ENCODE measurements at regions not wholly inside any gene's neighbourhood (a gene's known extent, or its start where the extent isn't known, plus 50 kb on each side); places are given as distances from the start of the nearest gene placed in this dataset.

GRCh38 chr1:83762039-83762365 is 236.9 kb downstream of the TTLL7 start:
- WGBS, 2 donors, result 71 to 77% methylated on average over 3 of the region's 3 CpGs
- Histone ChIP-seq H3K4me1 (no peaks in the 10 kb centered on the region), H3K36me3 (no peaks in the 10 kb centered on the region), H3K9me3 (no peaks in the 10 kb centered on the region), H3K4me3 (no peak overlapping the region), H3K27me3 (no peaks in the 10 kb centered on the region), H3K27ac (no peak overlapping the region)
- ATAC-seq (ENCODE audit: low FRiP score in 2 of 2) (peak in 1 of 2 donors; percentile 23), DNase-seq (no peak)
- TF ChIP-seq CTCF (IDR thresholded peaks at IDR 0.05) (no peak), EP300 (IDR thresholded peaks at IDR 0.05) (no peak), POLR2A (IDR thresholded peaks at IDR 0.05) (no peak), POLR2AphosphoS5 (IDR thresholded peaks at IDR 0.05) (no peak)

- no peak for DNase-seq
- Histone ChIP-seq H3K27me3 (no peaks in the 10 kb centered on the region), H3K27ac (no peak overlapping the region), H3K4me1 (no peaks in the 10 kb centered on the region), H3K9me3 (no peaks in the 10 kb centered on the region), H3K36me3 (no peaks in the 10 kb centered on the region), H3K4me3 (no peak overlapping the region)
- ATAC-seq (ENCODE audit: low FRiP score in 2 of 2), result peak in 1 of 2 donors; percentile 10
- WGBS, 2 donors, result 55 to 61% methylated on average over 8 of the region's 8 CpGs
- no peak for TF ChIP-seq EP300 (IDR thresholded peaks at IDR 0.05)
- TF ChIP-seq POLR2A (IDR thresholded peaks at IDR 0.05), result no peak
- no peak for TF ChIP-seq CTCF (IDR thresholded peaks at IDR 0.05)
- no peak for TF ChIP-seq POLR2AphosphoS5 (IDR thresholded peaks at IDR 0.05)
Measured at GRCh38 chr1:83761167-83762038, 237.5 kb downstream of the TTLL7 start.

- Histone ChIP-seq H3K27ac (no peak overlapping the region), H3K36me3 (no peaks in the 10 kb centered on the region), H3K27me3 (no peaks in the 10 kb centered on the region), H3K4me1 (no peaks in the 10 kb centered on the region), H3K4me3 (no peak overlapping the region), H3K9me3 (no peaks in the 10 kb centered on the region)
- DNase-seq (no peak), ATAC-seq (ENCODE audit: low FRiP score in 2 of 2) (no peak)
- TF ChIP-seq POLR2AphosphoS5 (IDR thresholded peaks at IDR 0.05) (no peak), EP300 (IDR thresholded peaks at IDR 0.05) (no peak), POLR2A (IDR thresholded peaks at IDR 0.05) (no peak), CTCF (IDR thresholded peaks at IDR 0.05) (no peak)
- 80 to 81% methylated on average over 6 of the region's 6 CpGs for WGBS, 2 donors
Measured at GRCh38 chr1:83760226-83761021, 238.5 kb downstream of the TTLL7 start.

GRCh38 chr1:83756984-83757717 is 241.8 kb downstream of the TTLL7 start:
- no peaks in the 10 kb centered on the region for H3K4me1 ChIP-seq
- H3K4me3 ChIP-seq, result no peak overlapping the region
- no peaks in the 10 kb centered on the region for H3K9me3 ChIP-seq
- ATAC-seq (ENCODE audit: low FRiP score in 2 of 2), result peak in 1 of 2 donors; percentile 13
- DNase-seq, result no peak
- no peaks in the 10 kb centered on the region for H3K36me3 ChIP-seq
- no peak for TF ChIP-seq POLR2AphosphoS5 (IDR thresholded peaks at IDR 0.05)
- TF ChIP-seq POLR2A (IDR thresholded peaks at IDR 0.05), result no peak
- no peak for TF ChIP-seq CTCF (IDR thresholded peaks at IDR 0.05)
- TF ChIP-seq EP300 (IDR thresholded peaks at IDR 0.05), result no peak
- H3K27ac ChIP-seq, result no peak overlapping the region
- WGBS, 2 donors, result 89 to 95% methylated on average over 8 of the region's 8 CpGs
- no peaks in the 10 kb centered on the region for H3K27me3 ChIP-seq

All from upper lobe of left lung (tissue), 6 donors.